ENCODE measurements at regions not wholly inside any gene's neighbourhood (a gene's known extent, or its start where the extent isn't known, plus 50 kb on each side); places are given as distances from the start of the nearest gene placed in this dataset.

- in situ Hi-C loops (cut with MboI; ENCODE audit: low sequenced_read_pairs): loop anchor here (25.0 kb wide), 1 partner anchor 1177 kb away; the partner anchor contains the start of gene HOXD8
These were observed 50.3 kb upstream of the NFE2L2 start for GRCh38 chr2:177314722-177315264.

GRCh38 chr2:177315364-177315763, 50.8 kb upstream of the NFE2L2 start:
- in situ Hi-C loops (cut with MboI; ENCODE audit: low sequenced_read_pairs): loop anchor here (25.0 kb wide), 1 partner anchor 1178 kb away; the partner anchor contains the start of gene HOXD8

- in situ Hi-C loops (cut with MboI; ENCODE audit: low sequenced_read_pairs): loop anchor here (25.0 kb wide), 1 partner anchor 1179 kb away; the partner anchor contains the start of gene HOXD8
These were observed 52.2 kb upstream of the NFE2L2 start for GRCh38 chr2:177316756-177317155.

GRCh38 chr2:177317443-177317842, 52.9 kb upstream of the NFE2L2 start:
- in situ Hi-C loops (cut with MboI; ENCODE audit: low sequenced_read_pairs): loop anchor here (25.0 kb wide), 1 partner anchor 1180 kb away; the partner anchor contains the start of gene HOXD8

- in situ Hi-C loops (cut with MboI; ENCODE audit: low sequenced_read_pairs): loop anchor here (25.0 kb wide), 1 partner anchor 1181 kb away; the partner anchor contains the start of gene HOXD8
These were observed 53.3 kb upstream of the NFE2L2 start for GRCh38 chr2:177317857-177318256.

- in situ Hi-C loops (cut with MboI; ENCODE audit: low sequenced_read_pairs): loop anchor here (25.0 kb wide), 1 partner anchor 1181 kb away; the partner anchor contains the start of gene HOXD8
These were observed 54.1 kb upstream of the NFE2L2 start for GRCh38 chr2:177318613-177319012.

- in situ Hi-C loops (cut with MboI; ENCODE audit: low sequenced_read_pairs): loop anchor here (25.0 kb wide), 1 partner anchor 1183 kb away; the partner anchor contains the start of gene HOXD8
These were observed 56.1 kb upstream of the NFE2L2 start for GRCh38 chr2:177320596-177320995.

- in situ Hi-C loops (cut with MboI; ENCODE audit: low sequenced_read_pairs): loop anchor here (25.0 kb wide), 1 partner anchor 1186 kb away; the partner anchor contains the start of gene HOXD8
These were observed 58.3 kb upstream of the NFE2L2 start for GRCh38 chr2:177322801-177323261.

GRCh38 chr2:177324797-177325196, 60.3 kb upstream of the NFE2L2 start:
- in situ Hi-C loops (cut with MboI; ENCODE audit: low sequenced_read_pairs): loop anchor here (25.0 kb wide), 1 partner anchor 1187 kb away; the partner anchor contains the start of gene HOXD8

- in situ Hi-C loops (cut with MboI; ENCODE audit: low sequenced_read_pairs): no loop called here
These were observed 61.0 kb upstream of the NFE2L2 start for GRCh38 chr2:177325554-177325953.

- in situ Hi-C loops (cut with MboI; ENCODE audit: low sequenced_read_pairs): no loop called here
These were observed 61.5 kb upstream of the NFE2L2 start for GRCh38 chr2:177326005-177326404.

GRCh38 chr2:177326591-177326990, 62.1 kb upstream of the NFE2L2 start:
- in situ Hi-C loops (cut with MboI; ENCODE audit: low sequenced_read_pairs): no loop called here

- in situ Hi-C loops (cut with MboI; ENCODE audit: low sequenced_read_pairs): no loop called here
These were observed 62.5 kb upstream of the NFE2L2 start for GRCh38 chr2:177327009-177327408.

GRCh38 chr2:177328056-177328455, 63.5 kb upstream of the NFE2L2 start:
- in situ Hi-C loops (cut with MboI; ENCODE audit: low sequenced_read_pairs): no loop called here

- in situ Hi-C loops (cut with MboI; ENCODE audit: low sequenced_read_pairs): no loop called here
These were observed 63.5 kb upstream of the AGPS start for GRCh38 chr2:177329064-177329463.

- in situ Hi-C loops (cut with MboI; ENCODE audit: low sequenced_read_pairs): loop anchor here (5.0 kb wide), 1 partner anchor 164 kb away; no protein-coding TSS in a partner anchor
These were observed 61.0 kb upstream of the AGPS start for GRCh38 chr2:177331466-177331997.

- in situ Hi-C loops (cut with MboI; ENCODE audit: low sequenced_read_pairs): loop anchor here (5.0 kb wide), 1 partner anchor 165 kb away; no protein-coding TSS in a partner anchor
These were observed 60.3 kb upstream of the AGPS start for GRCh38 chr2:177332026-177332991.

GRCh38 chr2:177332992-177333388, 59.6 kb upstream of the AGPS start:
- in situ Hi-C loops (cut with MboI; ENCODE audit: low sequenced_read_pairs): loop anchor here (5.0 kb wide), 1 partner anchor 166 kb away; no protein-coding TSS in a partner anchor

- in situ Hi-C loops (cut with MboI; ENCODE audit: low sequenced_read_pairs): loop anchor here (5.0 kb wide), 1 partner anchor 168 kb away; no protein-coding TSS in a partner anchor
These were observed 57.5 kb upstream of the AGPS start for GRCh38 chr2:177334940-177335543.

GRCh38 chr2:177335917-177336450, 56.6 kb upstream of the AGPS start:
- in situ Hi-C loops (cut with MboI; ENCODE audit: low sequenced_read_pairs): no loop called here

Measured in HL-60/S4 (cell line).